KMS-11 (cell line): ENCODE measurements at regions not wholly inside any gene's neighbourhood (a gene's known extent, or its start where the extent isn't known, plus 50 kb on each side); places are given as distances from the start of the nearest gene placed in this dataset.

Experiments used
- H2AFZ ChIP-seq: fragments of 200-600 bp; sonication (generic); 2 replicates; pipeline ENCODE4 v1.6.1; 2016; ENCODE audit warnings: antibody characterized with exemption, mixed run types, low read depth
- H3K27ac ChIP-seq: fragments of 200-600 bp; sonication (generic); 2 replicates; pipeline ENCODE4 v1.6.1; 2016; ENCODE audit warnings: mild to moderate bottlenecking, mixed run types
- H3K27me3 ChIP-seq: fragments of 200-600 bp; sonication (generic); 2 replicates; pipeline ENCODE4 v1.6.1; 2017; ENCODE audit warnings: mild to moderate bottlenecking, low read depth, mixed run types, moderate library complexity; ENCODE audit not compliant: insufficient read depth
- H3K36me3 ChIP-seq: fragments of 200-600 bp; sonication (generic); 2 replicates; pipeline ENCODE4 v1.6.1; 2017; ENCODE audit warnings: mild to moderate bottlenecking, mixed run types; ENCODE audit not compliant: insufficient read depth
- H3K4me1 ChIP-seq: fragments of 200-600 bp; sonication (generic); 2 replicates; pipeline ENCODE4 v1.6.1; 2016; ENCODE audit warnings: mild to moderate bottlenecking, low read depth, mixed run types; ENCODE audit not compliant: poor library complexity, severe bottlenecking
- H3K4me2 ChIP-seq: fragments of 200-600 bp; sonication (generic); 2 replicates; pipeline ENCODE4 v1.7.0; 2016; ENCODE audit warnings: mild to moderate bottlenecking, mixed run types
- H3K4me3 ChIP-seq: fragments of 200-600 bp; sonication (generic); IDR thresholded peaks from 2 replicates; pipeline ENCODE4 v1.6.1; 2017; ENCODE audit warnings: low read depth, low read length, mixed read lengths; ENCODE audit not compliant: insufficient read depth
- H3K79me2 ChIP-seq: fragments of 200-600 bp; sonication (generic); 2 replicates; pipeline ENCODE4 v1.6.1; 2016; ENCODE audit warnings: low read depth, mixed run types; ENCODE audit not compliant: insufficient read depth
- H3K9ac ChIP-seq: fragments of 200-600 bp; sonication (generic); 2 replicates; pipeline ENCODE4 v1.6.1; 2016; ENCODE audit warnings: mild to moderate bottlenecking, mixed run types
- H4K20me1 ChIP-seq: fragments of 200-600 bp; sonication (generic); 2 replicates; pipeline ENCODE4 v1.6.1; 2016; ENCODE audit warnings: mild to moderate bottlenecking, mixed run types; ENCODE audit not compliant: insufficient read depth
- CTCF ChIP-seq: fragments of 200-600 bp; sonication (generic); conservative IDR thresholded peaks from 2 replicates; pipeline ENCODE4 v1.6.1; 2017; ENCODE audit warnings: low read depth, mild to moderate bottlenecking, antibody characterized with exemption, low read length, moderate library complexity, mixed read lengths

- Histone ChIP-seq H2AFZ (no peak overlapping the region), H3K36me3 (no peaks in the 10 kb centered on the region), H3K27ac (no peak overlapping the region), H3K4me1 (peaks cover 2% of the 10 kb centered on the region), H3K79me2 (no peaks in the 10 kb centered on the region), H3K27me3 (no peaks in the 10 kb centered on the region), H3K4me2 (no peak overlapping the region), H3K9ac (no peak overlapping the region), H3K4me3 (no peak overlapping the region), H4K20me1 (no peaks in the 10 kb centered on the region)
- TF ChIP-seq CTCF, result no peak
Measured at GRCh38 chr3:180755556-180755955, 76.3 kb upstream of the CCDC39 start.

GRCh38 chr3:180762866-180763265 is 83.6 kb upstream of the CCDC39 start:
- H3K79me2 ChIP-seq, result no peaks in the 10 kb centered on the region
- no peak for TF ChIP-seq CTCF
- H4K20me1 ChIP-seq, result no peaks in the 10 kb centered on the region
- peaks cover 7% of the 10 kb centered on the region for H3K4me1 ChIP-seq
- no peak overlapping the region for H3K4me2 ChIP-seq
- no peaks in the 10 kb centered on the region for H3K36me3 ChIP-seq
- no peak overlapping the region for H3K27ac ChIP-seq
- no peak overlapping the region for H3K9ac ChIP-seq
- no peaks in the 10 kb centered on the region for H3K27me3 ChIP-seq
- H3K4me3 ChIP-seq, result no peak overlapping the region
- H2AFZ ChIP-seq, result peak overlapping the region; percentile 10; the same call in 1 of the 2 replicates

GRCh38 chr3:180764481-180764880 is 85.2 kb upstream of the CCDC39 start:
- Histone ChIP-seq H3K4me2 (no peak overlapping the region), H3K27me3 (no peaks in the 10 kb centered on the region), H3K4me3 (no peak overlapping the region), H3K27ac (no peak overlapping the region), H2AFZ (no peak overlapping the region), H3K36me3 (no peaks in the 10 kb centered on the region), H3K9ac (no peak overlapping the region), H3K4me1 (peaks cover 7% of the 10 kb centered on the region), H3K79me2 (no peaks in the 10 kb centered on the region), H4K20me1 (no peaks in the 10 kb centered on the region)
- TF ChIP-seq CTCF, result no peak

GRCh38 chr3:180770639-180771038 is 91.3 kb upstream of the CCDC39 start:
- TF ChIP-seq CTCF, result no peak
- H3K79me2 ChIP-seq, result no peaks in the 10 kb centered on the region
- no peaks in the 10 kb centered on the region for H3K27me3 ChIP-seq
- no peak overlapping the region for H3K27ac ChIP-seq
- no peaks in the 10 kb centered on the region for H3K4me1 ChIP-seq
- H2AFZ ChIP-seq, result no peak overlapping the region
- H3K4me2 ChIP-seq, result no peak overlapping the region
- no peak overlapping the region for H3K9ac ChIP-seq
- H4K20me1 ChIP-seq, result no peaks in the 10 kb centered on the region
- H3K36me3 ChIP-seq, result no peaks in the 10 kb centered on the region
- H3K4me3 ChIP-seq, result no peak overlapping the region
